ENCODE measurements at regions not wholly inside any gene's neighbourhood (a gene's known extent, or its start where the extent isn't known, plus 50 kb on each side); places are given as distances from the start of the nearest gene placed in this dataset.

- H3K9me2 ChIP-seq (replicated peaks; ENCODE audit: low read depth, low read length) = no peaks in the 10 kb centered on the region
- H3F3A ChIP-seq (ENCODE audit: low read depth) = no peaks in the 10 kb centered on the region
- H3K79me2 ChIP-seq (ENCODE audit: insufficient read depth, low read length) = no peaks in the 10 kb centered on the region
- no peaks in the 10 kb centered on the region for H4K20me1 ChIP-seq (ENCODE audit: insufficient read depth, low read length, poor library complexity, severe bottlenecking)
- H3K4me1 ChIP-seq (ENCODE audit: insufficient read depth, low read length, poor library complexity, severe bottlenecking) = no peaks in the 10 kb centered on the region
- H3K9ac ChIP-seq (ENCODE audit: low read depth, low read length, poor library complexity, severe bottlenecking) = no peak overlapping the region
- TF ChIP-seq EZH2phosphoT487 (IDR thresholded peaks at IDR 0.05; ENCODE audit: borderline replicate concordance) = no peak
- TF ChIP-seq CTCF (conservative IDR thresholded peaks at IDR 0.05; ENCODE audit: low read length) = no peak
- no peak overlapping the region for H3K4me3 ChIP-seq (ENCODE audit: low read length, poor library complexity, severe bottlenecking)
- H3K36me3 ChIP-seq (ENCODE audit: insufficient read depth, low read length) = no peaks in the 10 kb centered on the region
- no peak overlapping the region for H2AFZ ChIP-seq (ENCODE audit: low read length)
- H3K27me3 ChIP-seq (ENCODE audit: insufficient read depth, low read length, poor library complexity, severe bottlenecking) = no peaks in the 10 kb centered on the region
- H3K9me3 ChIP-seq (ENCODE audit: insufficient read depth, low read depth, low read length) = no peaks in the 10 kb centered on the region
- no peak overlapping the region for H3K4me2 ChIP-seq (ENCODE audit: low read depth, low read length, poor library complexity, severe bottlenecking)
These were observed 304.0 kb downstream of the PRELID2 start for GRCh38 chr5:145531038-145531734.

GRCh38 chr5:145521523-145521922, 313.6 kb downstream of the PRELID2 start:
- TF ChIP-seq CTCF (conservative IDR thresholded peaks at IDR 0.05; ENCODE audit: low read length) (no peak), EZH2phosphoT487 (IDR thresholded peaks at IDR 0.05; ENCODE audit: borderline replicate concordance) (no peak)
- Histone ChIP-seq H3K9me2 (replicated peaks; ENCODE audit: low read depth, low read length) (no peaks in the 10 kb centered on the region), H4K20me1 (ENCODE audit: insufficient read depth, low read length, poor library complexity, severe bottlenecking) (no peaks in the 10 kb centered on the region), H3F3A (ENCODE audit: low read depth) (no peaks in the 10 kb centered on the region), H3K4me3 (ENCODE audit: low read length, poor library complexity, severe bottlenecking) (no peak overlapping the region), H3K9me3 (ENCODE audit: insufficient read depth, low read depth, low read length) (no peaks in the 10 kb centered on the region), H3K9ac (ENCODE audit: low read depth, low read length, poor library complexity, severe bottlenecking) (no peak overlapping the region), H3K36me3 (ENCODE audit: insufficient read depth, low read length) (no peaks in the 10 kb centered on the region), H2AFZ (ENCODE audit: low read length) (no peak overlapping the region), H3K4me1 (ENCODE audit: insufficient read depth, low read length, poor library complexity, severe bottlenecking) (no peaks in the 10 kb centered on the region), H3K27me3 (ENCODE audit: insufficient read depth, low read length, poor library complexity, severe bottlenecking) (no peaks in the 10 kb centered on the region), H3K4me2 (ENCODE audit: low read depth, low read length, poor library complexity, severe bottlenecking) (no peak overlapping the region), H3K79me2 (ENCODE audit: insufficient read depth, low read length) (no peaks in the 10 kb centered on the region)

- no peaks in the 10 kb centered on the region for H3K27me3 ChIP-seq (ENCODE audit: insufficient read depth, low read length, poor library complexity, severe bottlenecking)
- H3K9ac ChIP-seq (ENCODE audit: low read depth, low read length, poor library complexity, severe bottlenecking) = no peak overlapping the region
- H3K36me3 ChIP-seq (ENCODE audit: insufficient read depth, low read length) = no peaks in the 10 kb centered on the region
- TF ChIP-seq CTCF (conservative IDR thresholded peaks at IDR 0.05; ENCODE audit: low read length) (no peak), EZH2phosphoT487 (IDR thresholded peaks at IDR 0.05; ENCODE audit: borderline replicate concordance) (no peak)
- no peaks in the 10 kb centered on the region for H3K9me2 ChIP-seq (replicated peaks; ENCODE audit: low read depth, low read length)
- no peaks in the 10 kb centered on the region for H3K4me1 ChIP-seq (ENCODE audit: insufficient read depth, low read length, poor library complexity, severe bottlenecking)
- H3K79me2 ChIP-seq (ENCODE audit: insufficient read depth, low read length) = no peaks in the 10 kb centered on the region
- no peak overlapping the region for H2AFZ ChIP-seq (ENCODE audit: low read length)
- H3K4me3 ChIP-seq (ENCODE audit: low read length, poor library complexity, severe bottlenecking) = no peak overlapping the region
- H4K20me1 ChIP-seq (ENCODE audit: insufficient read depth, low read length, poor library complexity, severe bottlenecking) = no peaks in the 10 kb centered on the region
- H3F3A ChIP-seq (ENCODE audit: low read depth) = no peaks in the 10 kb centered on the region
- no peaks in the 10 kb centered on the region for H3K9me3 ChIP-seq (ENCODE audit: insufficient read depth, low read depth, low read length)
- H3K4me2 ChIP-seq (ENCODE audit: low read depth, low read length, poor library complexity, severe bottlenecking) = no peak overlapping the region
These were observed 314.1 kb downstream of the PRELID2 start for GRCh38 chr5:145521066-145521465.
